ENCODE measurements at regions not wholly inside any gene's neighbourhood (a gene's known extent, or its start where the extent isn't known, plus 50 kb on each side); places are given as distances from the start of the nearest gene placed in this dataset.

DNA sequence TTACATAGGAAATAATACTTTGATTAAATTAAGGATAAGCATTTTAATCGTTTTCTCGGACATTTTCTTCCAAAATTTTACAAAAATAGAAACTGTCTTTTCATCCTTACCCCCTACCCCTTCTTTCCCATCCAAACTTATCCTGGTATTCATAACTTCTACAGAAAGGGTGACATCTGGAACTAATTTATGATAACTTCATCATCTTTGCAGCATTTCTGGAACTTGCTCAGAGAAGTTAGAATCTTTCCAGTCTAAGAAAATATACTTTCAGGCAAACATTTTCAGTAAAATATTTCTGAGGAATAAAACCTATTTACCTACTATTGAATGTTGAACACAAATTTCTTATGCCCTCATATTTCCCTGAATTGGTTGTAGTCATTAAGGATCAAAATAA is 309.0 kb downstream of the MAN2A1 start (continued):
- TF ChIP-seq CBX5 (IDR thresholded peaks at IDR 0.05; ENCODE audit: low read depth, low read length) (no peak), RFX5 (IDR thresholded peaks at IDR 0.05; ENCODE audit: borderline replicate concordance, low read depth, low read length) (no peak), ZNF274 (IDR thresholded peaks at IDR 0.05; ENCODE audit: borderline replicate concordance, extremely low read depth, low read length) (no peak), SIN3A (conservative IDR thresholded peaks at IDR 0.05 in 1 of 2, IDR thresholded peaks at IDR 0.05 in 1 of 2; ENCODE audit: low read depth in 1 of 2, low read length in 2 of 2) (no peak), TAF7 (optimal IDR thresholded peaks at IDR 0.05; ENCODE audit: borderline replicate concordance, low read depth, low read length) (no peak), SAP30 (IDR thresholded peaks at IDR 0.05; ENCODE audit: insufficient read depth, insufficient replicate concordance, low read length) (no peak), BACH1 (IDR thresholded peaks at IDR 0.05; ENCODE audit: low read length) (no peak), BCL11A (IDR thresholded peaks at IDR 0.05; ENCODE audit: low read depth in 2 of 2, low read length in 2 of 2) (no peak), JUND (IDR thresholded peaks at IDR 0.05; ENCODE audit: low read length) (no peak), TCF12 (IDR thresholded peaks at IDR 0.05; ENCODE audit: low read depth, low read length) (no peak), CBX8 (IDR thresholded peaks at IDR 0.05; ENCODE audit: borderline replicate concordance, low read depth, low read length) (no peak), RBBP5 (IDR thresholded peaks at IDR 0.05; ENCODE audit: borderline replicate concordance, low read depth, low read length) (no peak), PHF8 (conservative IDR thresholded peaks at IDR 0.05; ENCODE audit: low read depth, low read length) (no peak), JUN (IDR thresholded peaks at IDR 0.05; ENCODE audit: low read depth, low read length) (no peak)
- TF ChIP-seq, protein P1, sequence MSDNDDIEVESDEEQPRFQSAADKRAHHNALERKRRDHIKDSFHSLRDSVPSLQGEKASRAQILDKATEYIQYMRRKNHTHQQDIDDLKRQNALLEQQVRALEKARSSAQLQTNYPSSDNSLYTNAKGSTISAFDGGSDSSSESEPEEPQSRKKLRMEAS (IDR thresholded peaks at IDR 0.05), result no peak
- TF ChIP-seq, protein P2, sequence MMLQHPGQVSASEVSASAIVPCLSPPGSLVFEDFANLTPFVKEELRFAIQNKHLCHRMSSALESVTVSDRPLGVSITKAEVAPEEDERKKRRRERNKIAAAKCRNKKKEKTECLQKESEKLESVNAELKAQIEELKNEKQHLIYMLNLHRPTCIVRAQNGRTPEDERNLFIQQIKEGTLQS (IDR thresholded peaks at IDR 0.05; ENCODE audit: insufficient read depth, low read depth, low read length), result no peak
- TF ChIP-seq, protein P3, sequence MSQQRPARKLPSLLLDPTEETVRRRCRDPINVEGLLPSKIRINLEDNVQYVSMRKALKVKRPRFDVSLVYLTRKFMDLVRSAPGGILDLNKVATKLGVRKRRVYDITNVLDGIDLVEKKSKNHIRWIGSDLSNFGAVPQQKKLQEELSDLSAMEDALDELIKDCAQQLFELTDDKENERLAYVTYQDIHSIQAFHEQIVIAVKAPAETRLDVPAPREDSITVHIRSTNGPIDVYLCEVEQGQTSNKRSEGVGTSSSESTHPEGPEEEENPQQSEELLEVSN (IDR thresholded peaks at IDR 0.05), result no peak
